Tibial nerve (tissue), 4 donors: ENCODE measurements at regions not wholly inside any gene's neighbourhood (a gene's known extent, or its start where the extent isn't known, plus 50 kb on each side); places are given as distances from the start of the nearest gene placed in this dataset.
"Not testable (repeated sequence)": the region's sequence is repeated elsewhere in the genome, so short reads cannot be mapped to it uniquely, and the experiment has no call there.

Source experiments
- DNase-seq, 2 donors: peaks; one replicate each; pipeline ENCODE4 v3.0.0-alpha.2; 2019; ENCODE audit warnings: low spot score in 2 of 2
- H3K27ac ChIP-seq, 4 donors: fragments of 200-600 bp; sonication (generic) in 3 of 4; one replicate each; pipeline ENCODE4 v1.5.1; 2017 to 2019; ENCODE audit warnings: mild to moderate bottlenecking in 1 of 4
- H3K27me3 ChIP-seq, 2 donors: fragments of 200-600 bp; sonication (generic) in 1 of 2; one replicate each; pipeline versions ENCODE4 v1.5.1 to v1.6.0; 2017 to 2019
- H3K36me3 ChIP-seq, 3 donors: fragments of 200-600 bp; sonication (generic); one replicate each; pipeline ENCODE4 v1.5.1; 2018 to 2019
- H3K4me1 ChIP-seq, 4 donors: fragments of 200-600 bp; sonication (generic) in 3 of 4; one replicate each; pipeline ENCODE4 v1.5.1; 2017 to 2019
- H3K4me3 ChIP-seq, 4 donors: fragments of 200-600 bp; sonication (generic) in 3 of 4; one replicate each; pipeline ENCODE4 v1.5.1; 2017 to 2019; ENCODE audit warnings: mild to moderate bottlenecking in 1 of 4, moderate library complexity in 1 of 4
- H3K9me3 ChIP-seq, 4 donors: fragments of 200-600 bp; sonication (generic) in 3 of 4; one replicate each; pipeline ENCODE4 v1.5.1; 2017 to 2019
- CTCF ChIP-seq, 5 experiments: fragments of 200-600 bp in 3 of 5; fragments of 450-650 bp in 2 of 5; sonication (generic) in 3 of 5; IDR thresholded peaks; one replicate each; pipeline ENCODE4 v1.5.1; 2016 to 2019; ENCODE audit warnings: antibody characterized with exemption in 5 of 5, mild to moderate bottlenecking in 3 of 5, moderate library complexity in 2 of 5
- EP300 ChIP-seq, 2 donors: sonication (generic); formaldehyde crosslinking; IDR thresholded peaks; one replicate each; pipeline ENCODE4 v1.6.1; 2017; ENCODE audit warnings: antibody characterized with exemption in 2 of 2, mild to moderate bottlenecking in 1 of 2
- POLR2A ChIP-seq, 2 donors: fragments of 450-650 bp; IDR thresholded peaks; one replicate each; pipeline ENCODE4 v1.6.1; 2017; ENCODE audit warnings: antibody characterized with exemption in 2 of 2, mild to moderate bottlenecking in 2 of 2, moderate library complexity in 2 of 2
- WGBS, 2 donors: methylation state at CpG; one replicate each; pipeline ENCODE4 v1.1.5; 2018; 5-methylcytosine and 5-hydroxymethylcytosine counted together

- H3K36me3 ChIP-seq: no peaks in the 10 kb centered on the region
- TF ChIP-seq EP300 (IDR thresholded peaks at IDR 0.05): no peak
- no peak for TF ChIP-seq POLR2A (IDR thresholded peaks at IDR 0.05)
- TF ChIP-seq CTCF (IDR thresholded peaks at IDR 0.05): no peak
- no peak overlapping the region for H3K4me3 ChIP-seq
- H3K4me1 ChIP-seq: no peaks in the 10 kb centered on the region
- H3K9me3 ChIP-seq: no peaks in the 10 kb centered on the region
- DNase-seq: no peak
- H3K27me3 ChIP-seq: no peaks in the 10 kb centered on the region
- 75 to 80% methylated on average over 4 of the region's 4 CpGs for WGBS, 2 donors
- no peak overlapping the region for H3K27ac ChIP-seq
Observed at GRCh38 chr5:20833081-20833627, 845.2 kb upstream of the CDH18 start.

- Histone ChIP-seq H3K27me3 (no peaks in the 10 kb centered on the region), H3K4me3 (no peak overlapping the region), H3K9me3 (no peaks in the 10 kb centered on the region), H3K27ac (no peak overlapping the region), H3K36me3 (no peaks in the 10 kb centered on the region), H3K4me1 (no peaks in the 10 kb centered on the region)
- no peak for TF ChIP-seq CTCF (IDR thresholded peaks at IDR 0.05)
- TF ChIP-seq EP300 (IDR thresholded peaks at IDR 0.05): no peak
- TF ChIP-seq POLR2A (IDR thresholded peaks at IDR 0.05): no peak
- WGBS, 2 donors: 76 to 77% methylated on average over 5 of the region's 5 CpGs
- DNase-seq: no peak
Observed at GRCh38 chr5:20832204-20833080, 844.4 kb upstream of the CDH18 start.

- H3K36me3 ChIP-seq, H3K9me3 ChIP-seq, DNase-seq, H3K27me3 ChIP-seq, H3K4me3 ChIP-seq, H3K4me1 ChIP-seq, H3K27ac ChIP-seq: not testable (repeated sequence)
- WGBS, 2 donors: 44 to 75% methylated on average over 1 of the region's 1 CpG
Observed at GRCh38 chr5:20825951-20826350, 838.0 kb upstream of the CDH18 start.

GRCh38 chr5:20797216-20797615 is 809.2 kb upstream of the CDH18 start:
- not testable (repeated sequence) for H3K36me3 ChIP-seq, H3K27ac ChIP-seq, H3K9me3 ChIP-seq, H3K4me1 ChIP-seq, H3K4me3 ChIP-seq, H3K27me3 ChIP-seq, DNase-seq
- WGBS, 2 donors: 89 to 93% methylated on average over 1 of the region's 1 CpG

GRCh38 chr5:20784755-20785154 is 796.8 kb upstream of the CDH18 start:
- not testable (repeated sequence) for H3K36me3 ChIP-seq, H3K4me3 ChIP-seq, H3K27me3 ChIP-seq, DNase-seq, H3K4me1 ChIP-seq, H3K27ac ChIP-seq, H3K9me3 ChIP-seq
- 82 to 93% methylated on average over 3 to 4 of the region's 5 CpGs for WGBS, 2 donors

- not testable (repeated sequence) for H3K4me3 ChIP-seq, H3K9me3 ChIP-seq, H3K27me3 ChIP-seq, H3K36me3 ChIP-seq, DNase-seq, H3K4me1 ChIP-seq, H3K27ac ChIP-seq
- 70 to 79% methylated on average over 2 of the region's 2 CpGs for WGBS, 2 donors
Observed at GRCh38 chr5:20783484-20783883, 795.5 kb upstream of the CDH18 start.

- H3K27ac ChIP-seq, H3K9me3 ChIP-seq, H3K36me3 ChIP-seq, H3K4me1 ChIP-seq, DNase-seq, H3K4me3 ChIP-seq, H3K27me3 ChIP-seq: not testable (repeated sequence)
- WGBS, 2 donors: 83 to 86% methylated on average over 2 of the region's 2 CpGs
Observed at GRCh38 chr5:20771338-20771737, 783.3 kb upstream of the CDH18 start.

GRCh38 chr5:20765074-20765473 is 777.1 kb upstream of the CDH18 start:
- not testable (repeated sequence) for H3K36me3 ChIP-seq, DNase-seq, H3K27me3 ChIP-seq, H3K9me3 ChIP-seq, H3K27ac ChIP-seq, H3K4me3 ChIP-seq, H3K4me1 ChIP-seq
- WGBS, 2 donors: no CpG with 5 or more reads among the region's 2 CpGs

GRCh38 chr5:20759459-20759858 is 771.5 kb upstream of the CDH18 start:
- H3K27me3 ChIP-seq, H3K27ac ChIP-seq, H3K9me3 ChIP-seq, DNase-seq, H3K4me3 ChIP-seq, H3K36me3 ChIP-seq, H3K4me1 ChIP-seq: not testable (repeated sequence)

GRCh38 chr5:20752179-20752578 is 764.2 kb upstream of the CDH18 start:
- not testable (repeated sequence) for H3K4me3 ChIP-seq, H3K9me3 ChIP-seq, H3K27me3 ChIP-seq, H3K36me3 ChIP-seq, H3K27ac ChIP-seq, DNase-seq, H3K4me1 ChIP-seq
- WGBS, 2 donors: 67% methylated on average over 1 of the region's 2 CpGs; no CpG with 5 or more reads in 1 of the 2 donors

- H3K27me3 ChIP-seq, H3K4me1 ChIP-seq, DNase-seq, H3K4me3 ChIP-seq, H3K27ac ChIP-seq, H3K36me3 ChIP-seq, H3K9me3 ChIP-seq: not testable (repeated sequence)
- 65 to 68% methylated on average over 2 of the region's 2 CpGs for WGBS, 2 donors
Observed at GRCh38 chr5:20735715-20736114, 747.7 kb upstream of the CDH18 start.
